GM12892 (cell line): ENCODE measurements at regions not wholly inside any gene's neighbourhood (a gene's known extent, or its start where the extent isn't known, plus 50 kb on each side); places are given as distances from the start of the nearest gene placed in this dataset.

Source experiments
- POLR2A ChIP-seq: IDR thresholded peaks from 2 replicates; pipeline ENCODE4 v1.6.1; 2011; ENCODE audit warnings: low read depth, low read length, control low read depth
- POLR2AphosphoS5 ChIP-seq: IDR thresholded peaks from 2 replicates; pipeline ENCODE4 v1.6.1; 2011; ENCODE audit warnings: low read depth, low read length, control low read depth

- TF ChIP-seq POLR2A = no peak
- TF ChIP-seq POLR2AphosphoS5 = no peak
Measured at GRCh38 chr12:67391034-67391433, 121.9 kb downstream of the CAND1 start.
